ENCODE measurements at regions not wholly inside any gene's neighbourhood (a gene's known extent, or its start where the extent isn't known, plus 50 kb on each side); places are given as distances from the start of the nearest gene placed in this dataset.
A peak's percentile ranks its signal among the peaks of the same experiment; 100 is the strongest.
"Not testable (repeated sequence)": the region's sequence is repeated elsewhere in the genome, so short reads cannot be mapped to it uniquely, and the experiment has no call there.

GRCh38 chr7:3157566-3158287 is 114.1 kb upstream of the CARD11 start:
- Histone ChIP-seq H3K27ac (ENCODE audit: low read length) (no peak overlapping the region), H2AFZ (ENCODE audit: low read depth, low read length) (no peak overlapping the region), H3K4me3 (ENCODE audit: low read length) (no peak overlapping the region), H3K4me2 (ENCODE audit: low read length) (0 out of 2 replicates have a peak overlapping the region, but pooled peaks have one; percentile 5), H3K36me3 (replicated peaks; ENCODE audit: low read depth, low read length) (no peaks in the 10 kb centered on the region), H3K9ac (ENCODE audit: low read length) (no peak overlapping the region), H3K9me3 (ENCODE audit: insufficient read depth, low read length) (no peaks in the 10 kb centered on the region), H3K79me2 (ENCODE audit: low read length) (no peaks in the 10 kb centered on the region), H3K4me1 (ENCODE audit: low read length) (no peaks in the 10 kb centered on the region), H3K27me3 (ENCODE audit: low read depth, low read length) (0 out of 2 replicates have a peak, but pooled peaks cover 6% of the 10 kb centered on the region), H4K20me1 (ENCODE audit: insufficient read depth, low read length) (no peaks in the 10 kb centered on the region)
- TF ChIP-seq CTCF (IDR thresholded peaks at IDR 0.05; ENCODE audit: low read depth, low read length) (no peak), EZH2phosphoT487 (IDR thresholded peaks at IDR 0.05; ENCODE audit: low read depth) (no peak)

DNA sequence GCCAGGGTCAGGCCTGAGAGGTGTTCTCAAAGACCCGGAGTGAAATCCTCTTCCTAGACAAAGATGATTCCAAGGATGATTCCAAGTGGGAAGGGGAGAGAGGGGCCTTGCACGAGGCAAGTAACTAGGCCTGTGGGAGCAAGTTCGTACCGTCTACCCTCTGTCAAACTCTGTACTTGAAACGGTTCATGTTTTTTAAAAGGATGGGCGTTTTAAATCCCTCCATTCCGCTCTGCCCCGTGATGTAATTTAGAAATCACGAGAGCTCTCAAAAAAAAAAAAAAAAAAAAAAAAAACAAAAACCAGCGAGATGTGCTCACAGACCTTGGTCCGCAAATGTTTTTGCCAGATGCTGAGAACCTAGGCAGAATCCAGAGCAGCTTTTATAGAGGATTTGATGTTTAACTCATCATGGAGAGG is 114.7 kb upstream of the CARD11 start:
- Histone ChIP-seq H3K27me3 (ENCODE audit: low read depth, low read length) (0 out of 2 replicates have a peak, but pooled peaks cover 3% of the 10 kb centered on the region), H3K27ac (ENCODE audit: low read length) (no peak overlapping the region), H2AFZ (ENCODE audit: low read depth, low read length) (no peak overlapping the region), H3K9me3 (ENCODE audit: insufficient read depth, low read length) (no peaks in the 10 kb centered on the region), H3K4me3 (ENCODE audit: low read length) (no peak overlapping the region), H3K9ac (ENCODE audit: low read length) (no peak overlapping the region), H3K4me1 (ENCODE audit: low read length) (no peaks in the 10 kb centered on the region), H3K4me2 (ENCODE audit: low read length) (no peak overlapping the region), H4K20me1 (ENCODE audit: insufficient read depth, low read length) (no peaks in the 10 kb centered on the region), H3K36me3 (replicated peaks; ENCODE audit: low read depth, low read length) (no peaks in the 10 kb centered on the region), H3K79me2 (ENCODE audit: low read length) (no peaks in the 10 kb centered on the region)
- no peak for TF ChIP-seq EZH2phosphoT487 (IDR thresholded peaks at IDR 0.05; ENCODE audit: low read depth)
- TF ChIP-seq CTCF (IDR thresholded peaks at IDR 0.05; ENCODE audit: low read depth, low read length) = no peak

DNA sequence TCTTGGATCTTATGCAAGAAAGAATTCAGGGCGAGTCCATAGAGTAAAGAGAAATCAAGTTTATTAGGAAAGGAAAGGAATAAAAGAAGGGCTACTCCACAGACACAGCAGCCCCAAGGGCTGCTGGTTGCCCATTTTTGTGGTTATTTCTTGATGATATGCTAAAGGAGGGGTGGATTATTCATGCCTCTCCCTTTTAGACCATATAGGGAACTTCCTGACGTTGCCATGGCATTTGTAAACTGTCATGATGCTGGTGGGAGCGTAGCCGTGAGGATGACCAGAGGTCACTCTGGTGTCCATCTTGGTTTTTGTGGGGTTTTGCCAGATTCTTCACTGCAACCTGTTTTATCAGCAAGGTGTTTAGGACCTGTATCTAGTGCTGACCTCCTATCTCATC is 115.4 kb upstream of the CARD11 start:
- Histone ChIP-seq H3K79me2 (ENCODE audit: low read length) (no peaks in the 10 kb centered on the region), H2AFZ (ENCODE audit: low read depth, low read length) (no peak overlapping the region), H3K27me3 (ENCODE audit: low read depth, low read length) (no peaks in the 10 kb centered on the region), H3K9ac (ENCODE audit: low read length) (no peak overlapping the region), H3K4me2 (ENCODE audit: low read length) (no peak overlapping the region), H3K4me3 (ENCODE audit: low read length) (no peak overlapping the region), H3K9me3 (ENCODE audit: insufficient read depth, low read length) (no peaks in the 10 kb centered on the region), H3K36me3 (replicated peaks; ENCODE audit: low read depth, low read length) (no peaks in the 10 kb centered on the region), H3K4me1 (ENCODE audit: low read length) (no peaks in the 10 kb centered on the region), H3K27ac (ENCODE audit: low read length) (no peak overlapping the region), H4K20me1 (ENCODE audit: insufficient read depth, low read length) (no peaks in the 10 kb centered on the region)
- TF ChIP-seq EZH2phosphoT487 (IDR thresholded peaks at IDR 0.05; ENCODE audit: low read depth) (no peak), CTCF (IDR thresholded peaks at IDR 0.05; ENCODE audit: low read depth, low read length) (no peak)

- H3K27me3 ChIP-seq (ENCODE audit: low read depth, low read length) = no peaks in the 10 kb centered on the region
- no peak overlapping the region for H2AFZ ChIP-seq (ENCODE audit: low read depth, low read length)
- no peaks in the 10 kb centered on the region for H3K4me1 ChIP-seq (ENCODE audit: low read length)
- TF ChIP-seq CTCF (IDR thresholded peaks at IDR 0.05; ENCODE audit: low read depth, low read length) = no peak
- no peak for TF ChIP-seq EZH2phosphoT487 (IDR thresholded peaks at IDR 0.05; ENCODE audit: low read depth)
- no peak overlapping the region for H3K9ac ChIP-seq (ENCODE audit: low read length)
- H3K27ac ChIP-seq (ENCODE audit: low read length) = no peak overlapping the region
- no peaks in the 10 kb centered on the region for H4K20me1 ChIP-seq (ENCODE audit: insufficient read depth, low read length)
- no peak overlapping the region for H3K4me3 ChIP-seq (ENCODE audit: low read length)
- H3K36me3 ChIP-seq (replicated peaks; ENCODE audit: low read depth, low read length) = no peaks in the 10 kb centered on the region
- H3K9me3 ChIP-seq (ENCODE audit: insufficient read depth, low read length) = no peaks in the 10 kb centered on the region
- no peak overlapping the region for H3K4me2 ChIP-seq (ENCODE audit: low read length)
- no peaks in the 10 kb centered on the region for H3K79me2 ChIP-seq (ENCODE audit: low read length)
Measured at GRCh38 chr7:3159445-3159844, 115.8 kb upstream of the CARD11 start.

- not testable (repeated sequence) for H3K27ac ChIP-seq (ENCODE audit: low read length); H4K20me1 ChIP-seq (ENCODE audit: insufficient read depth, low read length); H3K27me3 ChIP-seq (ENCODE audit: low read depth, low read length); H3K79me2 ChIP-seq (ENCODE audit: low read length); H3K9ac ChIP-seq (ENCODE audit: low read length); H3K9me3 ChIP-seq (ENCODE audit: insufficient read depth, low read length); H2AFZ ChIP-seq (ENCODE audit: low read depth, low read length); H3K36me3 ChIP-seq (replicated peaks; ENCODE audit: low read depth, low read length); H3K4me3 ChIP-seq (ENCODE audit: low read length); H3K4me1 ChIP-seq (ENCODE audit: low read length); H3K4me2 ChIP-seq (ENCODE audit: low read length)
Measured at GRCh38 chr7:3159926-3160325, 116.3 kb upstream of the CARD11 start.
